Suprapubic skin (tissue), 4 donors: ENCODE measurements at regions not wholly inside any gene's neighbourhood (a gene's known extent, or its start where the extent isn't known, plus 50 kb on each side); places are given as distances from the start of the nearest gene placed in this dataset.

Source experiments
- DNase-seq, 2 donors: peaks; one replicate each; pipeline ENCODE4 v3.0.0-alpha.2; 2019; ENCODE audit warnings: low spot score in 2 of 2
- H3K27ac ChIP-seq: fragments of 200-600 bp; sonication (generic); one replicate; pipeline ENCODE4 v1.5.1; 2019
- H3K27me3 ChIP-seq: fragments of 200-600 bp; sonication (generic); one replicate; pipeline ENCODE4 v1.5.1; 2019
- H3K36me3 ChIP-seq: fragments of 200-600 bp; sonication (generic); one replicate; pipeline ENCODE4 v1.5.1; 2019
- H3K4me1 ChIP-seq: fragments of 200-600 bp; sonication (generic); one replicate; pipeline ENCODE4 v1.5.1; 2019
- H3K4me3 ChIP-seq: fragments of 200-600 bp; sonication (generic); one replicate; pipeline ENCODE4 v1.5.1; 2019; ENCODE audit warnings: mild to moderate bottlenecking
- H3K9me3 ChIP-seq: fragments of 200-600 bp; sonication (generic); one replicate; pipeline ENCODE4 v1.5.1; 2019
- CTCF ChIP-seq, 2 donors: fragments of 200-600 bp in 1 of 2; fragments of 450-650 bp in 1 of 2; sonication (generic) in 1 of 2; IDR thresholded peaks; one replicate each; pipeline ENCODE4 v1.5.1; 2016 to 2019; ENCODE audit warnings: antibody characterized with exemption in 2 of 2, mild to moderate bottlenecking in 1 of 2, moderate library complexity in 1 of 2
- EP300 ChIP-seq: sonication (generic); formaldehyde crosslinking; IDR thresholded peaks from one replicate; pipeline ENCODE4 v1.6.1; 2017; ENCODE audit warnings: antibody characterized with exemption
- POLR2A ChIP-seq, 2 donors: fragments of 450-650 bp; IDR thresholded peaks; one replicate each; pipeline ENCODE4 v1.6.1; 2017; ENCODE audit warnings: antibody characterized with exemption in 2 of 2, mild to moderate bottlenecking in 2 of 2, moderate library complexity in 2 of 2
- POLR2AphosphoS5 ChIP-seq, 3 donors: sonication (generic); formaldehyde crosslinking; IDR thresholded peaks; one replicate each; pipeline ENCODE4 v1.6.1; 2017; ENCODE audit warnings: antibody characterized with exemption in 3 of 3
- WGBS: methylation state at CpG from one replicate; pipeline ENCODE4 v1.1.5; 2018; 5-methylcytosine and 5-hydroxymethylcytosine counted together

GRCh38 chr4:18734405-18734804, 712.9 kb upstream of the LCORL start:
- Histone ChIP-seq H3K4me3 (no peak overlapping the region), H3K27me3 (no peaks in the 10 kb centered on the region), H3K4me1 (no peaks in the 10 kb centered on the region), H3K27ac (no peak overlapping the region), H3K9me3 (no peaks in the 10 kb centered on the region), H3K36me3 (no peaks in the 10 kb centered on the region)
- 29% methylated on average over 2 of the region's 2 CpGs for WGBS
- no peak for DNase-seq
- TF ChIP-seq EP300 (no peak), POLR2A (IDR thresholded peaks at IDR 0.05) (no peak), CTCF (IDR thresholded peaks at IDR 0.05) (no peak), POLR2AphosphoS5 (IDR thresholded peaks at IDR 0.05) (no peak)

GRCh38 chr4:18733961-18734360, 712.4 kb upstream of the LCORL start:
- H3K4me3 ChIP-seq: no peak overlapping the region
- 21% methylated on average over 2 of the region's 2 CpGs for WGBS
- no peak for DNase-seq

GRCh38 chr4:18722748-18723191, 701.2 kb upstream of the LCORL start:
- H3K27me3 ChIP-seq: no peaks in the 10 kb centered on the region
- H3K27ac ChIP-seq: no peak overlapping the region
- TF ChIP-seq CTCF (IDR thresholded peaks at IDR 0.05) (no peak), EP300 (no peak), POLR2A (IDR thresholded peaks at IDR 0.05) (no peak), POLR2AphosphoS5 (IDR thresholded peaks at IDR 0.05) (no peak)
- H3K36me3 ChIP-seq: no peaks in the 10 kb centered on the region
- H3K9me3 ChIP-seq: no peaks in the 10 kb centered on the region
- 20% methylated on average over 1 of the region's 1 CpG for WGBS
- no peaks in the 10 kb centered on the region for H3K4me1 ChIP-seq
- DNase-seq: no peak
- H3K4me3 ChIP-seq: no peak overlapping the region

More at GRCh38 chr4:18733961-18734360, 712.4 kb upstream of the LCORL start:
- Histone ChIP-seq H3K4me1 (no peaks in the 10 kb centered on the region), H3K9me3 (no peaks in the 10 kb centered on the region), H3K27ac (no peak overlapping the region), H3K27me3 (no peaks in the 10 kb centered on the region), H3K36me3 (no peaks in the 10 kb centered on the region)
- TF ChIP-seq POLR2AphosphoS5 (IDR thresholded peaks at IDR 0.05) (no peak), CTCF (IDR thresholded peaks at IDR 0.05) (no peak), POLR2A (IDR thresholded peaks at IDR 0.05) (no peak), EP300 (no peak)

GRCh38 chr4:18698119-18698883, 676.7 kb upstream of the LCORL start:
- Histone ChIP-seq H3K36me3 (no peaks in the 10 kb centered on the region), H3K27me3 (peaks cover 3% of the 10 kb centered on the region), H3K4me3 (no peak overlapping the region), H3K4me1 (no peaks in the 10 kb centered on the region), H3K27ac (no peak overlapping the region), H3K9me3 (no peaks in the 10 kb centered on the region)
- WGBS: 68% methylated on average over 10 of the region's 10 CpGs
- DNase-seq: no peak
- TF ChIP-seq POLR2AphosphoS5 (IDR thresholded peaks at IDR 0.05): no peak
- TF ChIP-seq POLR2A (IDR thresholded peaks at IDR 0.05): no peak
- TF ChIP-seq CTCF (IDR thresholded peaks at IDR 0.05): no peak
- no peak for TF ChIP-seq EP300

- Histone ChIP-seq H3K27ac (no peak overlapping the region), H3K4me3 (no peak overlapping the region), H3K27me3 (peaks cover 3% of the 10 kb centered on the region), H3K36me3 (no peaks in the 10 kb centered on the region), H3K4me1 (no peaks in the 10 kb centered on the region), H3K9me3 (no peaks in the 10 kb centered on the region)
- DNase-seq: no peak
- 93% methylated on average over 18 of the region's 18 CpGs for WGBS
- TF ChIP-seq POLR2A (IDR thresholded peaks at IDR 0.05) (no peak), EP300 (no peak), CTCF (IDR thresholded peaks at IDR 0.05) (no peak), POLR2AphosphoS5 (IDR thresholded peaks at IDR 0.05) (no peak)
Measured at GRCh38 chr4:18695733-18696527, 674.4 kb upstream of the LCORL start.
